HT1080 (cell line): ENCODE measurements at regions not wholly inside any gene's neighbourhood (a gene's known extent, or its start where the extent isn't known, plus 50 kb on each side); places are given as distances from the start of the nearest gene placed in this dataset.
"Not testable (repeated sequence)": the region's sequence is repeated elsewhere in the genome, so short reads cannot be mapped to it uniquely, and the experiment has no call there.

Experiments used
- DNase-seq: peaks from one replicate; pipeline ENCODE4 v3.0.0-alpha.2; 2015; ENCODE audit warnings: low read depth

GRCh38 chr1:208997053-208997452 lies 586.5 kb upstream of the CAMK1G start:
- not testable (repeated sequence) for DNase-seq

- peak; percentile 10 for DNase-seq
These were observed 585.7 kb upstream of the CAMK1G start for GRCh38 chr1:208997726-208998312.

GRCh38 chr1:209008586-209008985 lies 574.9 kb upstream of the CAMK1G start:
- peak; percentile 16 for DNase-seq

GRCh38 chr1:209010475-209011230 lies 572.9 kb upstream of the CAMK1G start:
- DNase-seq: no peak

GRCh38 chr1:209012443-209013196 lies 570.9 kb upstream of the CAMK1G start:
- no peak for DNase-seq

- no peak for DNase-seq
These were observed 568.4 kb upstream of the CAMK1G start for GRCh38 chr1:209015092-209015491.

GRCh38 chr1:209021622-209022021 lies 561.9 kb upstream of the CAMK1G start:
- DNase-seq: no peak

- no peak for DNase-seq
These were observed 559.7 kb upstream of the CAMK1G start for GRCh38 chr1:209023790-209024189.

- DNase-seq: peak; percentile 32
These were observed 553.8 kb upstream of the CAMK1G start for GRCh38 chr1:209029737-209030136.

- no peak for DNase-seq
These were observed 552.9 kb upstream of the CAMK1G start for GRCh38 chr1:209030454-209031167.

- no peak for DNase-seq
These were observed 546.5 kb upstream of the CAMK1G start for GRCh38 chr1:209037064-209037463.

GRCh38 chr1:209038316-209038715 lies 545.2 kb upstream of the CAMK1G start:
- no peak for DNase-seq

GRCh38 chr1:209038735-209039134 lies 544.8 kb upstream of the CAMK1G start:
- DNase-seq: peak; percentile 16

GRCh38 chr1:209040351-209040750 lies 543.2 kb upstream of the CAMK1G start:
- DNase-seq: peak; percentile 56

GRCh38 chr1:209041927-209042326 lies 541.6 kb upstream of the CAMK1G start:
- peak; percentile 5 for DNase-seq

- no peak for DNase-seq
These were observed 541.1 kb upstream of the CAMK1G start for GRCh38 chr1:209042413-209042812.

GRCh38 chr1:209045331-209046057 lies 538.0 kb upstream of the CAMK1G start:
- peak; percentile 45 for DNase-seq

GRCh38 chr1:209046058-209046417 lies 537.5 kb upstream of the CAMK1G start:
- DNase-seq: no peak

GRCh38 chr1:209046935-209047334 lies 536.6 kb upstream of the CAMK1G start:
- DNase-seq: no peak

- peak; percentile 37 for DNase-seq
These were observed 534.4 kb upstream of the CAMK1G start for GRCh38 chr1:209048941-209049669.
